ENCODE measurements at regions not wholly inside any gene's neighbourhood (a gene's known extent, or its start where the extent isn't known, plus 50 kb on each side); places are given as distances from the start of the nearest gene placed in this dataset.

DNA sequence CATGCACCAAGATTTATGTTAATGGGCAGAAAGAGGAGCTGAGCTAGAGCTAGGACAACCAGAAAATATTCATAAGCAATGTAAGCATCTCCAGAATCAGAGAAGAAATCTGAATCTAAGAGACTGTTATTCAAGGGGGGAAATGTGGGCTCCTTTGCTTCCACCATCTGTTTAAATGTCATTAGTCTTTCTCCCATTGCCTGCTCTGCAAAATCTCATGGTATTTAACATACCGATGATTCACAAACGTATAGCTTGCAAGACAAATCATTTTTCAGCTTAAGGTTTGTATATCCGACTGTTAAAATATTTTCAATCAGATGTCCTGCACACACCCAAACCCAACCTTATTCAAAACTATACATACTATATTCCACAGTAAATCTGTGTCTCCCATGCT is 133.4 kb upstream of the TACR3 start:
- H3K9me2 ChIP-seq = no peaks in the 10 kb centered on the region
- H3K27ac ChIP-seq (ENCODE audit: low read depth in 2 of 2, low read length in 1 of 2) = no peak overlapping the region
- POLR2A ChIA-PET = no interaction called here
- no peaks in the 10 kb centered on the region for H3K9me3 ChIP-seq
- H3K4me2 ChIP-seq = no peak overlapping the region
- 16% methylated on average over 3 of the region's 3 CpGs for WGBS (ENCODE audit: low lambda C conversion rate)
- no peaks in the 10 kb centered on the region for H3K79me2 ChIP-seq (ENCODE audit: insufficient read depth)
- no peak overlapping the region for H2AFZ ChIP-seq (ENCODE audit: low read depth)
- H3K9ac ChIP-seq = no peak overlapping the region
- no peak for DNase-seq
- no peaks in the 10 kb centered on the region for H3K27me3 ChIP-seq (ENCODE audit: insufficient read depth)
- H4K20me1 ChIP-seq (ENCODE audit: insufficient read depth) = no peaks in the 10 kb centered on the region
- no peaks in the 10 kb centered on the region for H3K4me1 ChIP-seq (ENCODE audit: control insufficient read depth in 1 of 2, insufficient read depth in 2 of 2, low read depth in 1 of 2, low read length in 1 of 2)
- no peaks in the 10 kb centered on the region for H3F3A ChIP-seq (replicated peaks; ENCODE audit: insufficient read depth)
- TF ChIP-seq YY1 (IDR thresholded peaks at IDR 0.05; ENCODE audit: low read depth) (no peak), MXI1 (IDR thresholded peaks at IDR 0.05; ENCODE audit: low read depth, low read length) (no peak), MEF2A (IDR thresholded peaks at IDR 0.05; ENCODE audit: borderline replicate concordance, low read depth) (no peak), GABPA (IDR thresholded peaks at IDR 0.05; ENCODE audit: low read depth) (no peak), FOSL2 (IDR thresholded peaks at IDR 0.05; ENCODE audit: borderline replicate concordance, low read depth) (no peak)
- no peak overlapping the region for H3K4me3 ChIP-seq (ENCODE audit: low read depth in 2 of 2, low read length in 1 of 2)
- CTCF ChIA-PET = no interaction called here
- no peaks in the 10 kb centered on the region for H3K36me3 ChIP-seq (replicated peaks in 1 of 2; ENCODE audit: control insufficient read depth in 1 of 2, insufficient read depth in 2 of 2, low read length in 1 of 2)

DNA sequence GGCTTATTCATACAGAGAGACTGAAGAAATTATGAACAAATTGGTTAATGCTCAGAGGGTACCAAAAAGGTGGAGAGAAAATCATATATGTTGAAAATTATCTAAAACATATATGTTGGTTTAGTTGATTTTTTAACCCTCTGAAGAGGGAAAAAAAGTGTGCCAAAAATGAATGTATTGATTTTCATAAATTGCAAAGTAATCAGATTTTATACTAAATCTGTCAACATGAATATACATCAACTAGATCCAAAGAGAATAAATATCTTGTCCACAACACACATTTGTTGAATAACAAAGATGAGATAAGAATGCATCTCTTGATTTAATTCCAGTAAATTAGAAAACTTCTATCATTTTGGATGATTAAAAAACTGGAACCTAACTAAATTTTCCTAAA is 125.3 kb upstream of the TACR3 start:
- TF ChIP-seq JUND (IDR thresholded peaks at IDR 0.05) (no peak), RFX5 (IDR thresholded peaks at IDR 0.05; ENCODE audit: low read length) (no peak), TAF1 (IDR thresholded peaks at IDR 0.05; ENCODE audit: borderline replicate concordance, low read depth, low read length) (no peak), NFIC (IDR thresholded peaks at IDR 0.05; ENCODE audit: borderline replicate concordance) (no peak), SMC3 (IDR thresholded peaks at IDR 0.05; ENCODE audit: low read depth, low read length) (no peak), TCF12 (IDR thresholded peaks at IDR 0.05) (no peak), FOXM1 (IDR thresholded peaks at IDR 0.05; ENCODE audit: low read depth) (no peak)
- TF ChIP-seq, protein P1, sequence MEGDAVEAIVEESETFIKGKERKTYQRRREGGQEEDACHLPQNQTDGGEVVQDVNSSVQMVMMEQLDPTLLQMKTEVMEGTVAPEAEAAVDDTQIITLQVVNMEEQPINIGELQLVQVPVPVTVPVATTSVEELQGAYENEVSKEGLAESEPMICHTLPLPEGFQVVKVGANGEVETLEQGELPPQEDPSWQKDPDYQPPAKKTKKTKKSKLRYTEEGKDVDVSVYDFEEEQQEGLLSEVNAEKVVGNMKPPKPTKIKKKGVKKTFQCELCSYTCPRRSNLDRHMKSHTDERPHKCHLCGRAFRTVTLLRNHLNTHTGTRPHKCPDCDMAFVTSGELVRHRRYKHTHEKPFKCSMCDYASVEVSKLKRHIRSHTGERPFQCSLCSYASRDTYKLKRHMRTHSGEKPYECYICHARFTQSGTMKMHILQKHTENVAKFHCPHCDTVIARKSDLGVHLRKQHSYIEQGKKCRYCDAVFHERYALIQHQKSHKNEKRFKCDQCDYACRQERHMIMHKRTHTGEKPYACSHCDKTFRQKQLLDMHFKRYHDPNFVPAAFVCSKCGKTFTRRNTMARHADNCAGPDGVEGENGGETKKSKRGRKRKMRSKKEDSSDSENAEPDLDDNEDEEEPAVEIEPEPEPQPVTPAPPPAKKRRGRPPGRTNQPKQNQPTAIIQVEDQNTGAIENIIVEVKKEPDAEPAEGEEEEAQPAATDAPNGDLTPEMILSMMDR (IDR thresholded peaks at IDR 0.05) = no peak
- no peak for DNase-seq
- H3K27me3 ChIP-seq (ENCODE audit: insufficient read depth) = no peaks in the 10 kb centered on the region
- no peaks in the 10 kb centered on the region for H3K36me3 ChIP-seq (replicated peaks in 1 of 2; ENCODE audit: control insufficient read depth in 1 of 2, insufficient read depth in 2 of 2, low read length in 1 of 2)
- CTCF ChIA-PET = no interaction called here
- no peaks in the 10 kb centered on the region for H3K9me2 ChIP-seq
- no peak overlapping the region for H3K9ac ChIP-seq
- H4K20me1 ChIP-seq (ENCODE audit: insufficient read depth) = no peaks in the 10 kb centered on the region
- no peak overlapping the region for H3K4me3 ChIP-seq (ENCODE audit: low read depth in 2 of 2, low read length in 1 of 2)
- H2AFZ ChIP-seq (ENCODE audit: low read depth) = no peak overlapping the region
- H3F3A ChIP-seq (replicated peaks; ENCODE audit: insufficient read depth) = no peaks in the 10 kb centered on the region
- H3K9me3 ChIP-seq = no peaks in the 10 kb centered on the region
- POLR2A ChIA-PET = no interaction called here
- H3K79me2 ChIP-seq (ENCODE audit: insufficient read depth) = no peaks in the 10 kb centered on the region
- H3K4me1 ChIP-seq (ENCODE audit: control insufficient read depth in 1 of 2, insufficient read depth in 2 of 2, low read depth in 1 of 2, low read length in 1 of 2) = no peaks in the 10 kb centered on the region
- no peak overlapping the region for H3K27ac ChIP-seq (ENCODE audit: low read depth in 2 of 2, low read length in 1 of 2)
- H3K4me2 ChIP-seq = no peak overlapping the region

GRCh38 chr4:103842637-103843239 is 123.0 kb upstream of the TACR3 start:
- no peaks in the 10 kb centered on the region for H4K20me1 ChIP-seq (ENCODE audit: insufficient read depth)
- no peaks in the 10 kb centered on the region for H3K9me3 ChIP-seq

More at GRCh38 chr4:103842637-103843239, 123.0 kb upstream of the TACR3 start:
- 3% methylated on average over 5 of the region's 5 CpGs for WGBS (ENCODE audit: low lambda C conversion rate)
- DNase-seq = no peak
- no peak overlapping the region for H3K27ac ChIP-seq (ENCODE audit: low read depth in 2 of 2, low read length in 1 of 2)
- H3F3A ChIP-seq (replicated peaks; ENCODE audit: insufficient read depth) = no peaks in the 10 kb centered on the region
- POLR2A ChIA-PET = no interaction called here
- no peaks in the 10 kb centered on the region for H3K9me2 ChIP-seq
- TF ChIP-seq IRF3 (IDR thresholded peaks at IDR 0.05; ENCODE audit: low read depth, low read length) = no peak
- no peak for TF ChIP-seq MXI1 (IDR thresholded peaks at IDR 0.05; ENCODE audit: low read depth, low read length)
- TF ChIP-seq USF1 (IDR thresholded peaks at IDR 0.05; ENCODE audit: borderline replicate concordance, low read depth) = no peak
- TF ChIP-seq FOXJ3 (CRISPR knock-in tag; IDR thresholded peaks at IDR 0.05) = no peak
- no peaks in the 10 kb centered on the region for H3K4me1 ChIP-seq (ENCODE audit: control insufficient read depth in 1 of 2, insufficient read depth in 2 of 2, low read depth in 1 of 2, low read length in 1 of 2)
- no peaks in the 10 kb centered on the region for H3K36me3 ChIP-seq (replicated peaks in 1 of 2; ENCODE audit: control insufficient read depth in 1 of 2, insufficient read depth in 2 of 2, low read length in 1 of 2)
- no peak overlapping the region for H3K9ac ChIP-seq
- no peaks in the 10 kb centered on the region for H3K79me2 ChIP-seq (ENCODE audit: insufficient read depth)
- no peak overlapping the region for H3K4me2 ChIP-seq
- H3K4me3 ChIP-seq (ENCODE audit: low read depth in 2 of 2, low read length in 1 of 2) = no peak overlapping the region
- CTCF ChIA-PET = no interaction called here
- no peak overlapping the region for H2AFZ ChIP-seq (ENCODE audit: low read depth)
- H3K27me3 ChIP-seq (ENCODE audit: insufficient read depth) = no peaks in the 10 kb centered on the region

Measured in SK-N-SH (cell line).